NB4 (cell line): ENCODE measurements at regions not wholly inside any gene's neighbourhood (a gene's known extent, or its start where the extent isn't known, plus 50 kb on each side); places are given as distances from the start of the nearest gene placed in this dataset.

Source experiments
- DNase-seq: peaks from one replicate; pipeline ENCODE4 v3.0.0; 2010; ENCODE audit warnings: low read depth
- H3K4me3 ChIP-seq: one replicate; pipeline ENCODE4 v1.5.1; 2011; ENCODE audit warnings: mild to moderate bottlenecking, low read depth, low read length, moderate library complexity
- CTCF ChIP-seq: IDR thresholded peaks from one replicate; pipeline ENCODE4 v1.5.1; 2012; ENCODE audit warnings: low read depth, low read length
- MAX ChIP-seq: IDR thresholded peaks from 2 replicates; pipeline ENCODE4 v1.6.1; 2011; ENCODE audit warnings: low read depth, low read length
- MYC ChIP-seq: IDR thresholded peaks from 2 replicates; pipeline ENCODE4 v1.6.1; 2011; ENCODE audit warnings: low read depth, low read length
- POLR2A ChIP-seq: IDR thresholded peaks from 2 replicates; pipeline ENCODE4 v1.6.1; 2011; ENCODE audit warnings: mild to moderate bottlenecking; ENCODE audit not compliant: insufficient read length; ENCODE audit errors: extremely low read depth

- no peak for TF ChIP-seq CTCF
- no peak for TF ChIP-seq POLR2A
- no peak for TF ChIP-seq MAX
- TF ChIP-seq MYC: no peak
- DNase-seq: no peak
These were observed 254.0 kb downstream of the RPS24 start for GRCh38 chr10:78287618-78288017.

GRCh38 chr10:78288663-78289062 lies 255.0 kb downstream of the RPS24 start:
- TF ChIP-seq POLR2A (no peak), CTCF (no peak), MAX (no peak), MYC (no peak)
- DNase-seq: no peak
- no peak overlapping the region for H3K4me3 ChIP-seq

More at GRCh38 chr10:78287618-78288017, 254.0 kb downstream of the RPS24 start:
- no peak overlapping the region for H3K4me3 ChIP-seq

GRCh38 chr10:78290131-78290750 lies 256.6 kb downstream of the RPS24 start:
- no peak for DNase-seq
- TF ChIP-seq CTCF (no peak), MYC (no peak), POLR2A (no peak), MAX (no peak)
- H3K4me3 ChIP-seq: no peak overlapping the region

GRCh38 chr10:78291722-78292121 lies 258.1 kb downstream of the RPS24 start:
- TF ChIP-seq CTCF (no peak), MAX (peak; percentile 15; the same call in 1 of the 2 replicates)
- no peak overlapping the region for H3K4me3 ChIP-seq
- no peak for DNase-seq

- TF ChIP-seq CTCF (no peak), MYC (peak; percentile 85), MAX (peak; percentile 86), POLR2A (no peak)
- H3K4me3 ChIP-seq: no peak overlapping the region
- peak; percentile 77 for DNase-seq
These were observed 258.8 kb downstream of the RPS24 start for GRCh38 chr10:78292250-78292981.
